BLaER1 treated with 17β-estradiol and CSF1 and Interleukin-3, amounts not matched to agents 10 nM and 100 nM (cell line): ENCODE measurements at regions not wholly inside any gene's neighbourhood (a gene's known extent, or its start where the extent isn't known, plus 50 kb on each side); places are given as distances from the start of the nearest gene placed in this dataset.

ENCODE experiments used
- H3K27ac ChIP-seq, 11 experiments: shearing (Covaris generic); formaldehyde crosslinking; 2 replicates each; pipeline ENCODE4 v1.8.1; 2022
- H3K27me3 ChIP-seq, 11 experiments: shearing (Covaris generic); formaldehyde crosslinking; 2 replicates each; pipeline ENCODE4 v1.8.1; 2022
- H3K36me3 ChIP-seq, 11 experiments: shearing (Covaris generic); formaldehyde crosslinking; 2 replicates each; pipeline ENCODE4 v1.8.1; 2022
- H3K4me1 ChIP-seq, 10 experiments: shearing (Covaris generic); formaldehyde crosslinking; 2 replicates each; pipeline ENCODE4 v1.8.1; 2022
- H3K4me2 ChIP-seq, 11 experiments: shearing (Covaris generic); formaldehyde crosslinking; 2 replicates each; pipeline ENCODE4 v1.8.1; 2022
- H3K4me3 ChIP-seq, 10 experiments: shearing (Covaris generic); formaldehyde crosslinking; 2 replicates each; pipeline ENCODE4 v1.8.1; 2022
- H3K9ac ChIP-seq, 11 experiments: shearing (Covaris generic); formaldehyde crosslinking; 2 replicates each; pipeline ENCODE4 v1.8.1; 2022
- H3K9me3 ChIP-seq, 11 experiments: shearing (Covaris generic); formaldehyde crosslinking; replicated peaks in 1 of 11; 2 replicates each; pipeline ENCODE4 v1.8.1; 2022
- H4K20me1 ChIP-seq, 11 experiments: shearing (Covaris generic); formaldehyde crosslinking; 2 replicates each; pipeline ENCODE4 v1.8.1; 2022
- Cebpa-rat ChIP-seq, 11 experiments: shearing (Covaris generic); IDR thresholded peaks; 2 replicates each; pipeline ENCODE4 v1.8.1; 2022

GRCh38 chr6:130679684-130680083, 147.5 kb upstream of the SMLR1 start:
- no peak for TF ChIP-seq Cebpa-rat (IDR thresholded peaks at IDR 0.05)
- H4K20me1 ChIP-seq: no peaks in the 10 kb centered on the region
- no peaks in the 10 kb centered on the region for H3K36me3 ChIP-seq
- no peak overlapping the region for H3K27ac ChIP-seq
- H3K4me3 ChIP-seq: no peak overlapping the region
- no peak overlapping the region for H3K9ac ChIP-seq
- peaks cover 0 to 30% (median 0%) of the 10 kb centered on the region in 10 experiments; a peak in 4 of 20 replicates for H3K4me1 ChIP-seq
- H3K27me3 ChIP-seq: no peaks in the 10 kb centered on the region
- no peak overlapping the region for H3K4me2 ChIP-seq
- peaks cover 9 to 32% (median 15%) of the 10 kb centered on the region in 11 experiments for H3K9me3 ChIP-seq

GRCh38 chr6:130680116-130680515, 147.1 kb upstream of the SMLR1 start:
- H3K27ac ChIP-seq: no peak overlapping the region
- TF ChIP-seq Cebpa-rat (IDR thresholded peaks at IDR 0.05): no peak
- no peak overlapping the region for H3K4me2 ChIP-seq
- H3K4me3 ChIP-seq: no peak overlapping the region
- no peaks in the 10 kb centered on the region for H3K36me3 ChIP-seq
- H3K27me3 ChIP-seq: no peaks in the 10 kb centered on the region
- H3K4me1 ChIP-seq: peaks cover 0 to 30% (median 0%) of the 10 kb centered on the region in 10 experiments; a peak in 4 of 20 replicates
- H3K9me3 ChIP-seq: peaks cover 9 to 32% (median 15%) of the 10 kb centered on the region in 11 experiments
- H3K9ac ChIP-seq: no peak overlapping the region
- H4K20me1 ChIP-seq: no peaks in the 10 kb centered on the region

DNA sequence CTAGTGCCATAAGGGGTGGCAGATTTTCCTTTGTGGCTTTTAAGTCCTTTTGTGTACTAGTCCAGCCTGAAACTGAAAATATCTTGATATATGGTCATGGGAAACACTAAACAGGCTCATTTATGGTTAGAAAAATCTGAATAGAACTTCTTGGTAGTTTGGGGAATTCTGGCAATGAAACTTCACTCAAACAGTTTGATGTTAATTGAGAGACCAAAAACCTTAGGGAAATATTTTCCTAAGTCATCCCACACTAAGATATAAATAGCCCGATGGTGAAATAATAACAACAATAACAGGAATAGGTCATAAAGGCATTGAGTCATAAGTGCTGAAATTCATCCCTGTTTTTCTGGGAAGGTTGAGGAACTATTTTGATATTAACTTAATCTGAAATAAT, 146.2 kb upstream of the SMLR1 start:
- Histone ChIP-seq H3K4me2 (no peak overlapping the region; a peak in 1 of 22 replicates), H3K4me1 (peaks cover 0 to 24% (median 0%) of the 10 kb centered on the region in 10 experiments; a peak in 4 of 20 replicates), H4K20me1 (no peaks in the 10 kb centered on the region), H3K9ac (no peak overlapping the region), H3K4me3 (no peak overlapping the region), H3K9me3 (peaks cover 9 to 32% (median 15%) of the 10 kb centered on the region in 11 experiments), H3K27me3 (no peaks in the 10 kb centered on the region), H3K36me3 (no peaks in the 10 kb centered on the region), H3K27ac (no peak overlapping the region)
- no peak for TF ChIP-seq Cebpa-rat (IDR thresholded peaks at IDR 0.05)

GRCh38 chr6:130682066-130682465, 145.1 kb upstream of the SMLR1 start:
- Histone ChIP-seq H3K36me3 (no peaks in the 10 kb centered on the region), H3K9me3 (peaks cover 9 to 28% (median 15%) of the 10 kb centered on the region in 11 experiments), H4K20me1 (no peaks in the 10 kb centered on the region), H3K27ac (no peak overlapping the region), H3K9ac (no peak overlapping the region), H3K4me3 (no peak overlapping the region), H3K4me2 (no peak overlapping the region), H3K27me3 (no peaks in the 10 kb centered on the region), H3K4me1 (peaks cover 0 to 14% (median 0%) of the 10 kb centered on the region in 10 experiments; a peak in 2 of 20 replicates)
- TF ChIP-seq Cebpa-rat (IDR thresholded peaks at IDR 0.05): no peak

DNA sequence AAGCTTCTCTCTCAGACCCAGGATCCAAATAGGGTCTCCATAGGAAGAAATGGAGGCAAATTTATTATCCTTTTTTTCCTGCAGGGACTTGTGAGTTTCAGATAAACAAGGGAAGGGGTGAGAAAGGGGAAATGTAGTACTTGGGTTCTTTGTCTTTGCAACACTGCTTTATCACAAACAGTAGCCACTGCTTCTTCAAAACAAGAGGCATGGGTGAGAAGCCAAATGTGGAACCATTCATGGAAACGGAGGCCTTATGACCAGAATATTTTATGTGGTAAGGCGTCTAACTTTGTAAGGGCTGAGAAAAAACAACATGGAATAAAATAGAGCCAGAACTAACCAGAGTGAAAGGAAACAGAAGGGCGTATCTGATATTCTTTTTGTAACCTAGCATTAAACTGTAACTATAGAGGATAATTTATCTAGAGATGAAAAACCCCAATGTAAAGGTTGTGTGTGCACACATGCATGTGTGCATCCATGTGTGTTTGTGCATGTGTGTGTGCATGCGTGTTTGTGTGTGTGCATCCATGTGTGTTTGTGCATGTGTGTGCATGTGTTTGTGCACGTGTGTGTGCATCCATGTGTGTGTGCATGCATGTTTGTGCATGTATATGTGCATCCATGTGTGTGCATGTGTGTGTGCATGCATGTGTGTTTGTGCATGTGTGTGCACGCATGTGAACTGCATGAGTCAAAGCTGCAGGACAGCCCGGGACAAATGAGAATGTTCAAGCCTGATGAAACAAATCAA, 143.3 kb upstream of the SMLR1 start:
- no peak for TF ChIP-seq Cebpa-rat (IDR thresholded peaks at IDR 0.05)
- H4K20me1 ChIP-seq: no peaks in the 10 kb centered on the region
- H3K4me3 ChIP-seq: no peak overlapping the region
- no peak overlapping the region for H3K9ac ChIP-seq
- no peaks in the 10 kb centered on the region for H3K36me3 ChIP-seq
- peak overlapping the region in 2 of 11 experiments; percentile 8 to 12; a peak in 2 of 22 replicates for H3K4me2 ChIP-seq
- no peak overlapping the region for H3K27ac ChIP-seq
- no peaks in the 10 kb centered on the region for H3K27me3 ChIP-seq
- H3K9me3 ChIP-seq: peaks cover 0 to 9% (median 0%) of the 10 kb centered on the region in 11 experiments; a peak in 2 of 22 replicates
- H3K4me1 ChIP-seq: peaks cover 0 to 14% (median 0%) of the 10 kb centered on the region in 10 experiments; a peak in 2 of 20 replicates

DNA sequence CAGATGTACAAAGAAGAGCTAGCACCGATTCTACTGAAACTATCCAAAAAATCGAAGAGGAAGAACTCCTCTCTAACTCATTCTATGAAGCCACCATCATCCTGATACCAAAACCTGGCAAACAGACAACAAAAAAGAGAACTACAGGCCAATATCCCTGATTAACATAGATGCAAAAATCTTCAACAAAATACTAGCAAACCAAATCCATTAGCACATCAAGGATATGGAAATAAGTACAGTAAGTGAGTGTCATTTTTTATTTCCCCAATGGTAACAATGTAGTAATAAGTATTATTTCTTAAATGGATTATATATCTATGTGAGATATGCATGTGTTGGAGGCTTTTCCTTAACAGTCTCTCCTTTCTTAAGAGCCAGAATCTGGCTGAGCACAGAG, 134.5 kb upstream of the SMLR1 start:
- no peak overlapping the region for H3K27ac ChIP-seq
- no peak overlapping the region for H3K9ac ChIP-seq
- H3K4me2 ChIP-seq: no peak overlapping the region
- H3K9me3 ChIP-seq: peaks cover 0 to 16% (median 7%) of the 10 kb centered on the region in 11 experiments; a peak in 10 of 22 replicates
- H4K20me1 ChIP-seq: no peaks in the 10 kb centered on the region
- no peak overlapping the region for H3K4me3 ChIP-seq
- H3K36me3 ChIP-seq: no peaks in the 10 kb centered on the region
- no peaks in the 10 kb centered on the region for H3K27me3 ChIP-seq
- H3K4me1 ChIP-seq: peaks cover 0 to 4% (median 0%) of the 10 kb centered on the region in 10 experiments; a peak in 2 of 20 replicates
- TF ChIP-seq Cebpa-rat (IDR thresholded peaks at IDR 0.05): no peak

GRCh38 chr6:130693944-130694343, 133.3 kb upstream of the SMLR1 start:
- Histone ChIP-seq H3K4me3 (no peak overlapping the region), H3K27ac (no peak overlapping the region), H3K4me1 (peaks cover 0 to 8% (median 0%) of the 10 kb centered on the region in 10 experiments; a peak in 2 of 20 replicates), H4K20me1 (no peaks in the 10 kb centered on the region), H3K36me3 (no peaks in the 10 kb centered on the region), H3K9me3 (peaks cover 0 to 16% (median 7%) of the 10 kb centered on the region in 11 experiments; a peak in 10 of 22 replicates), H3K9ac (no peak overlapping the region), H3K4me2 (no peak overlapping the region), H3K27me3 (no peaks in the 10 kb centered on the region)
- no peak for TF ChIP-seq Cebpa-rat (IDR thresholded peaks at IDR 0.05)

DNA sequence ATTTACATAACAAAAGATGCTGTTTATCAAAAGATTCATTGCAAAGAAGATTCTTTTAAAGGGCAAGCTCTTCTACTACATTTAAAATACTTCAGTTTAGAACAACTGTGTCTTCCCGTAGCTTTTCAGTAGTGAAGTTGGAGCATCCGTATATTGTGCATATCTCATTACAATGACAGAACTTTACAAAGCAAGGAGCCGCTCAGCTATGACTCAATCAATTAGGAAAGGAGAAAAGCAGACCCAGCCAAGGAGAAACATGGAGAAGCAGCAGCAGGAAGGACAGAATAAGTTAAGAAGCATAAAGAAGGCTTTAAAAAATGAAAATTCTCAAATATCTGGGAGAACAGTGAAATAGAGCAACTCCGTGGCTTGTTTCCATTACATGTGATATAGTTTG, 132.6 kb upstream of the SMLR1 start:
- Histone ChIP-seq H4K20me1 (no peaks in the 10 kb centered on the region), H3K4me2 (no peak overlapping the region), H3K27ac (no peak overlapping the region), H3K27me3 (no peaks in the 10 kb centered on the region), H3K36me3 (no peaks in the 10 kb centered on the region), H3K4me1 (peaks cover 0 to 10% (median 0%) of the 10 kb centered on the region in 10 experiments; a peak in 2 of 20 replicates), H3K9ac (no peak overlapping the region), H3K9me3 (peaks cover 0 to 16% (median 7%) of the 10 kb centered on the region in 11 experiments; a peak in 10 of 22 replicates), H3K4me3 (no peak overlapping the region)
- TF ChIP-seq Cebpa-rat (IDR thresholded peaks at IDR 0.05): no peak

DNA sequence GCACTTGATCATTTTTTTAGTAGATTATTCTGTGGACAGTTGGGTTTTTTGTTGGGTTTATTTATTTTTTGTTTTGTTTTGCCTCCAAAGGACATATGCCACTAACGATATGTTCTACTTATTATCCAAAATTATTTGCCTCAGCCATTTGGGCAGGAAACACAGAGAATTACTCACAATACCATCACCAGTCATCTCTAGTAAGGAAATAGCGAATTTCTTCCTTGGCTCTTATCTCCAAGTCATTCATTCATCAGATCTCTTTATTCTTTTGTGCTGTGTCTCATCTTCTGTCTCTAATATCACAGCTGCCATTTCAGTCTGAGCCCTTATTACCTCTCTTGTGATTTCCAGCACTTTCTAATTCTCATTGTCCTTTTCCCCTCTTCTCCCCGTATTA, 130.4 kb upstream of the SMLR1 start:
- Histone ChIP-seq H4K20me1 (no peaks in the 10 kb centered on the region), H3K9me3 (peaks cover 0 to 18% (median 11%) of the 10 kb centered on the region in 11 experiments; a peak in 13 of 22 replicates), H3K9ac (no peak overlapping the region), H3K4me1 (peaks cover 0 to 13% (median 0%) of the 10 kb centered on the region in 10 experiments; a peak in 2 of 20 replicates), H3K4me3 (no peak overlapping the region), H3K27me3 (no peaks in the 10 kb centered on the region), H3K36me3 (no peaks in the 10 kb centered on the region), H3K4me2 (no peak overlapping the region), H3K27ac (no peak overlapping the region)
- TF ChIP-seq Cebpa-rat (IDR thresholded peaks at IDR 0.05): no peak
